ENCODE measurements at regions not wholly inside any gene's neighbourhood (a gene's known extent, or its start where the extent isn't known, plus 50 kb on each side); places are given as distances from the start of the nearest gene placed in this dataset.

GRCh38 chr6:102195311-102195710 lies 801.8 kb downstream of the GRIK2 start:
- H3K27me3 ChIP-seq (ENCODE audit: low read length): no peaks in the 10 kb centered on the region
- 0 out of 2 replicates have a peak, but pooled peaks cover 3% of the 10 kb centered on the region for H3K36me3 ChIP-seq (ENCODE audit: insufficient read depth, low read length)
- H3K9me3 ChIP-seq (ENCODE audit: low read length): peaks cover 48% of the 10 kb centered on the region
- no peak overlapping the region for H3K27ac ChIP-seq (ENCODE audit: low read length)
- H2AFZ ChIP-seq (ENCODE audit: low read length): no peak overlapping the region
- no peak overlapping the region for H3K9ac ChIP-seq (ENCODE audit: low read length)
- peak; percentile 58 for DNase-seq
- H3K9me2 ChIP-seq (replicated peaks; ENCODE audit: insufficient read depth, low read length): no peaks in the 10 kb centered on the region
- H3K4me1 ChIP-seq (ENCODE audit: low read length): no peaks in the 10 kb centered on the region
- H4K20me1 ChIP-seq (ENCODE audit: insufficient read depth, low read depth, low read length): no peaks in the 10 kb centered on the region
- H3K4me2 ChIP-seq (ENCODE audit: low read depth, low read length, poor library complexity, severe bottlenecking): no peak overlapping the region
- H3K79me2 ChIP-seq (ENCODE audit: low read length): no peaks in the 10 kb centered on the region
- no peak overlapping the region for H3K4me3 ChIP-seq (ENCODE audit: low read length)

DNA sequence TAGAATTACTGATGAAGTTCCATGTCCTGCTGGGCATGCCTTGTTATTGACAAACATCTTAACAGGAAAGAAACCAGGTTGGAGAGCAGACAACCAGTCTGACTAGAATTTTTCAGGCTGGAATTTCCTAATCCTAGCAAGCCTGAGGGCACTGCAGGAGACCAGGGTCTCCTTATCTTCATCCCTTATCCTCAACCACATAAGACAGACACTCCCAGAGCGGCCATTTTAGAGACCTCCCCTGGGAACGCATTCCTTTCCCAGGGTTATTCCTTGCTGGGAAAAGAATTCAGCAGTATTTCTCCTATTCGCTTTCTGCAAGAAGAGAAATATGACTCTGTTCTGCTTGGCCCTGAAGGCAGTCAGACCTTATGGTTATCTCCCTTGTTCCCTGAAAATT lies 803.7 kb downstream of the GRIK2 start:
- Histone ChIP-seq H3K4me2 (ENCODE audit: low read depth, low read length, poor library complexity, severe bottlenecking) (no peak overlapping the region), H3K27me3 (ENCODE audit: low read length) (no peaks in the 10 kb centered on the region), H3K4me1 (ENCODE audit: low read length) (no peaks in the 10 kb centered on the region), H3K9me3 (ENCODE audit: low read length) (peaks cover 40% of the 10 kb centered on the region), H3K9ac (ENCODE audit: low read length) (no peak overlapping the region), H3K4me3 (ENCODE audit: low read length) (no peak overlapping the region), H2AFZ (ENCODE audit: low read length) (no peak overlapping the region), H3K36me3 (ENCODE audit: insufficient read depth, low read length) (no peaks in the 10 kb centered on the region), H3K27ac (ENCODE audit: low read length) (no peak overlapping the region), H3K79me2 (ENCODE audit: low read length) (no peaks in the 10 kb centered on the region), H4K20me1 (ENCODE audit: insufficient read depth, low read depth, low read length) (no peaks in the 10 kb centered on the region), H3K9me2 (replicated peaks; ENCODE audit: insufficient read depth, low read length) (no peaks in the 10 kb centered on the region)
- no peak for DNase-seq

DNA sequence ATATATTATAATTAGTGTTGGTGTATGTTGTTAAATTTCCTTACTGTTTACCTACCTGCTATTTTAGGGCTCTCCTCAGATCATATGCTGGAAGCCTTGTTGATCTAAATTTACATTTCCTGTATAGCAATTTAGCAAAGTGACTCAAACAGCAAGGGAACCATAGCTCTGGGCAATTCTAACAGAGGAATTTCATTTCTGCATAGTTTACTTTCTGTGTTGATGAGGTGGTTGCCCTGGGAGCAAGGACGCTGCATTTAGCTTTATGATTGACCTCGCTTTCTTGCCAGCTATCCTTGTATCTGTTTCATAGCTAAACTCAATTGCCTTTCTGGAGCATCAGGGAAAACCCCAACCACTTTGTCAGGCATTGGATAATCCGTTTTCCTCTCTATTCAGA lies 810.8 kb downstream of the GRIK2 start:
- no peak overlapping the region for H3K27ac ChIP-seq (ENCODE audit: low read length)
- H3K9me3 ChIP-seq (ENCODE audit: low read length): peaks cover 8% of the 10 kb centered on the region
- no peaks in the 10 kb centered on the region for H3K9me2 ChIP-seq (replicated peaks; ENCODE audit: insufficient read depth, low read length)
- no peaks in the 10 kb centered on the region for H3K79me2 ChIP-seq (ENCODE audit: low read length)
- no peaks in the 10 kb centered on the region for H4K20me1 ChIP-seq (ENCODE audit: insufficient read depth, low read depth, low read length)
- DNase-seq: no peak
- no peaks in the 10 kb centered on the region for H3K4me1 ChIP-seq (ENCODE audit: low read length)
- no peaks in the 10 kb centered on the region for H3K36me3 ChIP-seq (ENCODE audit: insufficient read depth, low read length)
- no peak overlapping the region for H3K4me2 ChIP-seq (ENCODE audit: low read depth, low read length, poor library complexity, severe bottlenecking)
- H2AFZ ChIP-seq (ENCODE audit: low read length): no peak overlapping the region
- no peak overlapping the region for H3K4me3 ChIP-seq (ENCODE audit: low read length)
- no peak overlapping the region for H3K9ac ChIP-seq (ENCODE audit: low read length)
- H3K27me3 ChIP-seq (ENCODE audit: low read length): no peaks in the 10 kb centered on the region

DNA sequence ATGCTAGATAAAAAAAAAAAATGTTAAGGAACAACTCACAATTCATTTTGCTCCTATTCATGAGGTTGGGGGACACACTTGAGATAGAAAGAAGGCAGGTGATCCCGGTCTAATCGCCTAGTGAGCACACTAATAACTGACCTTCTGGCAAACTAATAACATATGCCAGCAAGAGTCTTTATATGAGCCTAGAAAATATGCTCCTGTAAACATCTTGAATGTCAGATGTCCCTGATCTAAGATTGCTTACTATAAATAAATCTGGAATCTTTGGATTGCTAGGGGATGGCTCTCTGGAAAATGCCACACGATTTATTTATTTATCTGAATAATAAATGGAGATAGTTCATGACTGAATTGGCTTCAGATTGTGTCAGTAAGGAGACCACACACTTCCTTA lies 821.9 kb downstream of the GRIK2 start:
- H3K4me2 ChIP-seq (ENCODE audit: low read depth, low read length, poor library complexity, severe bottlenecking): no peak overlapping the region
- H3K9me3 ChIP-seq (ENCODE audit: low read length): no peaks in the 10 kb centered on the region; the same call in 1 of the 2 replicates
- H4K20me1 ChIP-seq (ENCODE audit: insufficient read depth, low read depth, low read length): no peaks in the 10 kb centered on the region
- H3K27ac ChIP-seq (ENCODE audit: low read length): no peak overlapping the region
- H2AFZ ChIP-seq (ENCODE audit: low read length): peak overlapping the region; percentile 57; the same call in 1 of the 2 replicates
- H3K79me2 ChIP-seq (ENCODE audit: low read length): no peaks in the 10 kb centered on the region
- H3K9me2 ChIP-seq (replicated peaks; ENCODE audit: insufficient read depth, low read length): no peaks in the 10 kb centered on the region
- no peaks in the 10 kb centered on the region for H3K36me3 ChIP-seq (ENCODE audit: insufficient read depth, low read length)
- H3K9ac ChIP-seq (ENCODE audit: low read length): no peak overlapping the region
- DNase-seq: no peak
- H3K27me3 ChIP-seq (ENCODE audit: low read length): no peaks in the 10 kb centered on the region
- H3K4me3 ChIP-seq (ENCODE audit: low read length): no peak overlapping the region
- peaks cover 3% of the 10 kb centered on the region; the same call in 1 of the 2 replicates for H3K4me1 ChIP-seq (ENCODE audit: low read length)

DNA sequence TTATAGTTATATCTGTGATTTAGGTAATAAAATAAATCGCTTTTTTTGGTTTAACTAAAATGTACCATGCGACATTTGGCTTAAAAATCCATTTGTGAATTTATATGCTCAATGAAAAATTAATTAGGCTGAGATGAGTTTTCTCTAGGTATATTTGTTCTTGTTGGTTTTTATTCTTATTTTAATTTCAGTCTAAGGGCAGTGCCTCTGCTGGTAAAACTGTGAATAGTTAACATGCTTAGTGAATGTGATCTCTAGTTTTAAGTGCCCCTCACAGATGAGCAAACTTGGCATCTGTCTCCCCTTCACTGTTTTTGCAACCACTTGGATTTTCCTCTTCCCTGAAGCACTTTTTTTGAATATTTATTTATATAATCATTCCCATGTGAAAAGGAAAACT lies 822.7 kb downstream of the GRIK2 start:
- no peaks in the 10 kb centered on the region; the same call in 1 of the 2 replicates for H3K9me3 ChIP-seq (ENCODE audit: low read length)
- DNase-seq: no peak
- H4K20me1 ChIP-seq (ENCODE audit: insufficient read depth, low read depth, low read length): no peaks in the 10 kb centered on the region
- H3K36me3 ChIP-seq (ENCODE audit: insufficient read depth, low read length): no peaks in the 10 kb centered on the region
- H3K79me2 ChIP-seq (ENCODE audit: low read length): no peaks in the 10 kb centered on the region
- H3K4me3 ChIP-seq (ENCODE audit: low read length): no peak overlapping the region
- H3K27me3 ChIP-seq (ENCODE audit: low read length): no peaks in the 10 kb centered on the region
- H3K9me2 ChIP-seq (replicated peaks; ENCODE audit: insufficient read depth, low read length): no peaks in the 10 kb centered on the region
- H3K4me1 ChIP-seq (ENCODE audit: low read length): peaks cover 3% of the 10 kb centered on the region; the same call in 1 of the 2 replicates
- no peak overlapping the region for H3K9ac ChIP-seq (ENCODE audit: low read length)
- H3K27ac ChIP-seq (ENCODE audit: low read length): no peak overlapping the region
- H3K4me2 ChIP-seq (ENCODE audit: low read depth, low read length, poor library complexity, severe bottlenecking): no peak overlapping the region
- no peak overlapping the region; the same call in 1 of the 2 replicates for H2AFZ ChIP-seq (ENCODE audit: low read length)

DNA sequence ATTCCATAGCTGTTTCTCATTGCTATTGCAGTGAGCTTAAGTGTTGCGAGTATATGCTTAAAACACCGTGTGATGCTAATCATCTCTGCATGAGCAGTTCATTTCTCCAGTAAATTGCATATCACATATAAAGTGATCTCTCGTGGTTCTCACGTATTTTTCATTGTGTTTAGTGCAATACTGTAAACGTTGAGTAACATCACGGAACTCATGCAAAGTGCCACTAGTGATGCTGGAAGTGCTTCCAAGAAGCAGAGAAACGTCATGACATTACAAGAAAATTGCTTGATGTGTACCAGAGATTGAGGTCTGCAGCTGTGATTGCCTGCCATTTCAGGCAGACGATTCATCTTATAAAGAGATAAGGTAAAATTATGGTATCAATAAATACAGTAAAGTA lies 830.4 kb downstream of the GRIK2 start:
- DNase-seq: no peak
- no peaks in the 10 kb centered on the region for H3K27me3 ChIP-seq (ENCODE audit: low read length)
- H3K4me3 ChIP-seq (ENCODE audit: low read length): no peak overlapping the region
- H3K9me3 ChIP-seq (ENCODE audit: low read length): no peaks in the 10 kb centered on the region
- no peaks in the 10 kb centered on the region for H3K79me2 ChIP-seq (ENCODE audit: low read length)
- H4K20me1 ChIP-seq (ENCODE audit: insufficient read depth, low read depth, low read length): no peaks in the 10 kb centered on the region
- H3K9me2 ChIP-seq (replicated peaks; ENCODE audit: insufficient read depth, low read length): no peaks in the 10 kb centered on the region
- no peaks in the 10 kb centered on the region for H3K4me1 ChIP-seq (ENCODE audit: low read length)
- no peak overlapping the region for H3K27ac ChIP-seq (ENCODE audit: low read length)
- no peak overlapping the region for H3K9ac ChIP-seq (ENCODE audit: low read length)
- H3K36me3 ChIP-seq (ENCODE audit: insufficient read depth, low read length): no peaks in the 10 kb centered on the region
- H3K4me2 ChIP-seq (ENCODE audit: low read depth, low read length, poor library complexity, severe bottlenecking): no peak overlapping the region
- peak overlapping the region; percentile 64 for H2AFZ ChIP-seq (ENCODE audit: low read length)

DNA sequence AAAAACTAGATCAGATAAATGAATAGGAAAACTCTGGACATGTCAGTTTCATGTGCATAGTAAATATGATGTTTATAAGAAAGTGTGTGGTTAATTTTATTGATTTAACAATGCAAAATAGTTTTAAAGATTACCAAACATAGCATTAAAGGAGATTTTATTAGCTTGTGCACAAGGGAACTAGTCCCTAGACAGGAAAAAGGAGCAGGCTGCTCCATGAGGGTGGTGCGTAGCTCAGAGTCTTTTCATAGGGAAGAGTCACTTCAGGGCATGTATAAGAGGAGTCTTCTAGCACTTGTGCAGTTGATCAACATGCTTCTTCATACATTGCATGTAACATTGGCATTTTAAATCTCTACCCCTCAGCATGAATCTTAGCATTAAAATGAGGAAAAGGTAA lies 835.8 kb downstream of the GRIK2 start:
- H3K4me1 ChIP-seq (ENCODE audit: low read length): no peaks in the 10 kb centered on the region; the same call in 1 of the 2 replicates
- H3K27ac ChIP-seq (ENCODE audit: low read length): no peak overlapping the region
- H2AFZ ChIP-seq (ENCODE audit: low read length): peak overlapping the region; percentile 36; the same call in 1 of the 2 replicates
- no peaks in the 10 kb centered on the region for H4K20me1 ChIP-seq (ENCODE audit: insufficient read depth, low read depth, low read length)
- H3K9me3 ChIP-seq (ENCODE audit: low read length): no peaks in the 10 kb centered on the region
- no peak for DNase-seq
- no peak overlapping the region for H3K4me2 ChIP-seq (ENCODE audit: low read depth, low read length, poor library complexity, severe bottlenecking)
- H3K4me3 ChIP-seq (ENCODE audit: low read length): no peak overlapping the region
- H3K9ac ChIP-seq (ENCODE audit: low read length): no peak overlapping the region
- H3K9me2 ChIP-seq (replicated peaks; ENCODE audit: insufficient read depth, low read length): no peaks in the 10 kb centered on the region
- no peaks in the 10 kb centered on the region for H3K36me3 ChIP-seq (ENCODE audit: insufficient read depth, low read length)
- H3K79me2 ChIP-seq (ENCODE audit: low read length): no peaks in the 10 kb centered on the region
- no peaks in the 10 kb centered on the region for H3K27me3 ChIP-seq (ENCODE audit: low read length)
